GM19328 (cell line): ENCODE measurements at regions not wholly inside any gene's neighbourhood (a gene's known extent, or its start where the extent isn't known, plus 50 kb on each side); places are given as distances from the start of the nearest gene placed in this dataset.
"Not testable (repeated sequence)": the region's sequence is repeated elsewhere in the genome, so short reads cannot be mapped to it uniquely, and the experiment has no call there.

Experiments used
- ATAC-seq: cut with Tn5 transposase; IDR thresholded peaks from one replicate; pipeline ENCODE4 v1.9.1; 2021; ENCODE audit warnings: mild to moderate bottlenecking, moderate library complexity; ENCODE audit not compliant: unreplicated experiment

DNA sequence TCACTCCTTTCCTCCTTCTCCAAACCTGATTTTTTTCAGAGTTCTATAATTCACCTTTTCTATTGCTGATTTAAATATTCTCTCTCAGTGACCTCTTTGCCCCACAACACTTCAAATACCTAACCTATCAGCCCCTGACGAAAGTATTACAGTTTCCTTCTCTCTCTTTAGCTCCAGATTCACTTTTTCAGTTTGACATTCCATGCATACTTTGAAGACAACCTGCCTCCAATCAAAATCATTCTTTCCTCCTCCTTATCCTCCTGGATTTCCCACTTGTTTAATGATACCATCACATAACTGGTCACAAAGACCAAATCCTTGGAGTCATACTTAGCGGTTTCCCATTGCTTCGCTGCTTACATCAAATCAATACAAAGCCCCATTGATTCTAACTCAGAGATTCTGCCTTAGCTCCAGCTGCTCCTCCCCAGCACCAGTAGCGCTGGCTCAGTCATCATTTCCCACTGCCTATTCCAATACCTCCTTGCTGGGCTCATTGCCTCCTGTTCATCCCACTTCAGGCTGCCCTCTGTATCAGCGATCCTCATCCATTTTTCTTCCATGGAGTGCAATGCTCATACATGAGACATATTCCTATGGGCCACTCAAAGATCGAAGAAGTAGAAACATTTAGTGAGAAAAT, 240.1 kb downstream of the ZNF92 start:
- not testable (repeated sequence) for ATAC-seq

DNA sequence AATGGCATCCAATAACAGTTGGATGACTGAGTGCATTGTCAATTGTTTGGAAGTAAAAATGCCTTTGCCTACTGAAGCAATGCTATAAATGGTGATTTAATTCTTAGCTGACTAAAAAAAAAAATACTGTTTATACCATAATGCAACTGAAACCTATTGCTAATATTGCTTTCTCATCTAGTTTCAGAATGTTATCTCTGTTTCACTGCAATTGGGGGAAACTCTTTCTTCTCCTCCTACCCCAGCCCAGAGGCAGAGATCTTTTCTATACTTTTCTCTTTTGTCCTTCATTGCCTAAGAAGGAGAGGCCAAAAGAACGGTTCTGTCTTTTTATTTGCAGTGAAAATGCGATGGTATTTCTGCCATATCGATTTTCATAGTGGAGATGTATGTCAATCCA, 242.5 kb downstream of the ZNF92 start:
- ATAC-seq: not testable (repeated sequence)

DNA sequence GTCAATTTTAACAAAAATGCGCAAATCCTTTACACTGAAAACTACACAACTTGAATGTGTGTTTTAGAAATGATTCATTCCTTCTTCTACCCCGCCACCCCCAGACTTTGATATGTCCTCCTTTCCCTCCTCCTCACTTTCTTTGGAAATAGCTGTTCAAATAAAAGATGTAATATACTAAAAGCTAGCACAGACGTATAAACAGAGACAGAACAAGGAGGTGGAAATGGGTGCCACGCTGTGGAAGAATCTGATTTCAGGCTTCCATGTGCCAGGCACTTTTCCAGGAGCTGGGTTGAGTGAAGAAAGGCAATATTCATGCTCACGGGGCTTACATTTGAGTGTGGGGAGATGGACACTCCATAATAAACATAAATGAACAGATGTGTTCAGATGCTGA, 246.6 kb downstream of the ZNF92 start:
- ATAC-seq: not testable (repeated sequence)

DNA sequence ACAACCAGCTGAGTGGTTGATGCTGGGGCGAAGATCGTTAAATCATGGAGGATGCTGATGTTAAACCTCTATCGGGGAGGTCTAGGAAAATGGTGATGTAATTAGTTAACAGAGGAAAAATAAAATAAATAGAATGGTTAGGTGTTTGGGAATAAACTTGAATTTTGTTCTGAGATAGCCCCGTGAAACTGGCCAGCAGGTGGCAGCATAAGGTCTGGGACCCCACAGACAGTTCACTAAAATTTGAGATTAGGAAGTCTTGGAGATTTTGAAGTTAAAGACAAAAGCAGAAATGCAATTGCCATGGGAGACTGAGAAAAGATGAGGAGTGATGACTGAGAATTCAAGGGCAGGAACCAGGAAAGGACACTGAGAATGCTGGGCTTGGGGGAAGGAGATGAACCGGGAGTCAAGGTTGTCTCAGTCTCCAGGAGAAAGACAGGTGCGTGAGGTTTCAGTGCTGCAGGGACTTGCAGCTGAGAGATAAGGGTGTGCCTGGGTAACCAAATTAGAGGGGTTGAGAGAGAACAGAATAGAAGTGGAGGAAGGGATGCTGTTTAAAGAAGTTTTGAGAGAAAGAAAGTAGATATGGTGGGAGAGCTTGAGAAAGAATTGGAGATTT, 248.0 kb downstream of the ZNF92 start:
- not testable (repeated sequence) for ATAC-seq

DNA sequence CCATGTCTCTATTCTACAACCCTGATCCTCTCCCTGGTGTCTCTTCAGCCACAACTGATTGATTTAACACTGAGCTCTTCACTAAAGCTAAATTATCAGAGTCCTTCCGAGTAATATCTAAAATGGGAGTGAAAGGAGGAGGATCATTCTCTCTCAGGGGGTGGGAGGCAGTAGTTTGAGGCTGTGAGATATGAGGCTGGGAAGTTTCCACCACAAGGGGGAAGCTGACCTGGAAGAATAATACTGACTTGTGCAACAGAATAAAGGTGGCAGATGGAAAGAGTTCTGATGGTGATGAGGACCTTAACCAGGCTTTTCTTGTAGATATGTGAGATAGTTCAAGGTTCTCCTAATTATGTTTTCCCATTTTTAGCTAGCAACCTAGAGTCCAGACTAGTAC, 241.6 kb upstream of the VKORC1L1 start:
- ATAC-seq: not testable (repeated sequence)

DNA sequence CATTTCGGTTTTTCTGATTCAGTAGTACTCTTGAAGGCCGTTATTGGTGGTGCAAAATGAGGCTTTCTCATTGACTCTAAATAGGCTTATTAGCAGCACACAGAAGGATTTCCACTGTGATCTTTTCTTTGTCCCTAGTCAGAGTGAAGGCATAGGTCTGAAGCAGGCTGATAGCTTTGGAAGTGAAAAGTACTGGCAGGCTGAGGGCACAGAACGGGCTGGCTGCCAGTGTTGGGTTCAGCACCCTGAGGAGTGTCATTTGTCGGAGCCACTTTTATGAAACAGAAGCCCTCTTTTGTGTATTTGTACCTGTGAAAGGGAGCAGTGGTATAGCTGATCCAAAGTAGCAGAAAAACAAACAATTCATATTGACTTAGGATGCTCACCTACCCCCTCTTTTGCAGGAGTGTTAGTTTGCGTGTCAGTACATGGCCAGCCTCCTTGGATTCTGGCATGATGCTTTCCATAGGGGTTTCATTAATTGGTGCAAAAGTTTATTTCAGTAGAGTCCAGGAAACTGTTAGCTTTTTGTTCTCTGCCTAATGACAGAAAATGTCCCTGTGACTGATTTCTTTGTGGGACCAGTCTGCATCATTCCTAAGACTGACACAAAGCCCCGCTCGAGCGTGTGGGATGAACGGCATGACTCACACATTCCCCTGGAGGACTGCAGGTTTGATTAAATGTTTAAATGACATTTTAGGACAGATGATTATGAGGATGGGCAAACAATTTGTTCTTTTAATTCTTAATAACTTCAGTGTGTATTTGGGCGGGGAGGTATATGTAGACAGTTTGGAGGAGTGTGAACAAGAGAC, 239.1 kb upstream of the VKORC1L1 start:
- not testable (repeated sequence) for ATAC-seq

DNA sequence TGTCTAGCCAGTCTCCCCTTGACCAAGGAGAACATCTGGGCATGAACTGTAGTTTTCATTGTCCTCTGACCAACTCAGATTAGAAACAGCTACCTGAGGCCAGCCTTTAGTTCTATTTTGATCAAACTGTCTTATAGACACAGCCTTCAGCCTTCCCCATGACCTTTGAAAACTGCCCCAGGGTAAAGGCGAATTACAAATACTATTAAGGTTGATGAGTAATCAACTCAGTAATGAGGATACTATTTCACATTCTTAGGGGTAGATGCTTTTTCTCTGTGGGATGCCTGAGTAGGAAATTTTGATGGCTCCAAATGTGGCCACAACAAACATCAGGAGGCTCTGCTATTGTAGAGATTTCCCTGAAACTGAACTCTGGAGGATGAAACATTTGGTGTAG, 234.0 kb upstream of the VKORC1L1 start:
- ATAC-seq: not testable (repeated sequence)

DNA sequence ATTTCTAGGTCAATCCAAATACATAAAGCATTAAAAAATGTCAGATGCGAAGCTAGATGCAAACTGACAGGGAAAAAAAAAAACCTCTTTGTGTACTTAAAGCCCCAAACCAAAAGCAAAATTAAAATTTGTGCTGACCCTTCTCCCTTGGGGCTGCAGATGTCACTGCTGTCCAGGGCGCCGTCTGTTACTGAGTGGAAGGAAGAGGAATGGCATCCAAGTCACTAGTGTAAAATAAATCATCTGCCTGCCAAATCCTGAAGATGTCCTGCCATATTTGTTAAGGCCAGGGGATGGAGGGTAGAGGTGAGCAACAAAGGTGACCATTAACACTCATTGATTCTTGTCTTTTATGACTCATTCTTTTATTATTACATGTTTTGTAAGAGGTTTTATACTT, 233.2 kb upstream of the VKORC1L1 start:
- ATAC-seq: not testable (repeated sequence)

DNA sequence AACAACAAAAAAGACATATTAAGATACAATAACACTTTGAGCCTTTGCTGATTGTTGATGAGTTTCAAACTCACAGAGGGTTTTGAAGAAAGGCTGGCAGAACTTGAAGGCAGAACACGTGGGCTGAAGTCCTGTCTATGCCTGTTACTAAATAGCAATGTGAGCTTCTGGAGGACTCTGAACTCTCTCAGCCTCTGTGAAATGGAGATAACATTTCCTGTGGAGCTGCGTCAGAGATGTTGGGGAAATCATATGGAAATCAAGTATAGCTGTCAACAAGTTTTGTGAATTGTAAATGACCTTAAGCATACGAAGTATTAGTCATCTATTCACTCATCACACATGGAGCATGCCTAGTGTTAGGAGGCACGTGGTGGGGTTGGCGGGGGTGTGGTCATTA, 229.4 kb upstream of the VKORC1L1 start:
- not testable (repeated sequence) for ATAC-seq

DNA sequence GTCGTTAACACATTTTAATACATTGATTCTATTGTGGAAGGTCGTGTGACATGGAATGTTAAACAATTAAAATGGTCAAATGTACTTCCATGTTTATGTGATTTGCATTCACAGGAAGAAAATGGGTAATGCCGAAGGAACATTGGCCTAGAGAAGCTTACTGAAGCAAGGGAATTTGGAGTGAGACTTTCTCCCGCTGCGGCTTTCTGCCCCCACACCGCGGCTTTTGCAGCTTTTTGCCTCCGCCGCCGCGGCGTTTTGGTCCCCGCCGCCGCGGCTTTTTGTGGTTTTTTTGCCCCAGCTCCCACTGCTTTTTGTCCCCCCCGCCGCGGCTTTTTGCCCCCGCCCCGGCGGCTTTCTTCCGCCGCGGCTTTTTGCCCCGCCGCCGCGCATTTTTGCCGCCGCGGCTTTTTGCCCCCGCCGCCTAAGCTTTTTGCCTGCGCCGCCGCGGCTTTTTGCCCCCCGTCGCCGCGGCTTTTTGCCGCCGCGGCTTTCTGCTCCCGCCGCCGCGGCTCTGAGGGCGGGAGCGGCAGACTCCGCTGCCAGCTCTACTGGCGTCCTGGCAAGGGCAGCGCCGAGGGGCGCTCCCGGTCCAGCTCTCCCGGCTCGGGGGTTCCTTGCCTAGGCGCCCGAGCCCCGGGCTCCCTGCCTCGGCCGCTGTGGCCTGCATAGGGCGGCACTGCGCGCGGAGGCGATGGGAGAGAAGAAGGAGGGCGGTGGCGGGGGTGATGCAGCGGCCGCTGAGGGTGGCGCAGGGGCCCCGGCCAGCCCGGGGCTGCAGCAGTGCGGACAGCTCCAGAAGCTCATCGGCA, 225.5 kb upstream of the VKORC1L1 start:
- ATAC-seq: not testable (repeated sequence)

DNA sequence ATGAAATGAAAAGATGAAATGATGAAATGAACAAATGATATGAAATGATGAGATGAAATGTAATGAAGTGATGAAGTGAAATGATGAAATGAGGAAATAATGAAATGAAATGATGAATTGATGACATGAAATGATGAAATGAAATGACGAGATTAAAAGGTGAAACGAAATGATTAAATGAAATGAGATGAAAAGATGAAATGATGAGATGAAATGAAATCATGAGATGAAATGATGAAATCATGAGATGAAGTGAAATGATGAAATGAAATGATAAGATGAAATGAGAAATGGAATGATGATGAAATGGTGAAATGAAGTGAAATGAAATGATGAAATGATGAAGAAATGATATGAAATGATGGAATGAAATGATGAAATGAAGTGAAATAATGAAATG, 221.7 kb upstream of the VKORC1L1 start:
- ATAC-seq: not testable (repeated sequence)

DNA sequence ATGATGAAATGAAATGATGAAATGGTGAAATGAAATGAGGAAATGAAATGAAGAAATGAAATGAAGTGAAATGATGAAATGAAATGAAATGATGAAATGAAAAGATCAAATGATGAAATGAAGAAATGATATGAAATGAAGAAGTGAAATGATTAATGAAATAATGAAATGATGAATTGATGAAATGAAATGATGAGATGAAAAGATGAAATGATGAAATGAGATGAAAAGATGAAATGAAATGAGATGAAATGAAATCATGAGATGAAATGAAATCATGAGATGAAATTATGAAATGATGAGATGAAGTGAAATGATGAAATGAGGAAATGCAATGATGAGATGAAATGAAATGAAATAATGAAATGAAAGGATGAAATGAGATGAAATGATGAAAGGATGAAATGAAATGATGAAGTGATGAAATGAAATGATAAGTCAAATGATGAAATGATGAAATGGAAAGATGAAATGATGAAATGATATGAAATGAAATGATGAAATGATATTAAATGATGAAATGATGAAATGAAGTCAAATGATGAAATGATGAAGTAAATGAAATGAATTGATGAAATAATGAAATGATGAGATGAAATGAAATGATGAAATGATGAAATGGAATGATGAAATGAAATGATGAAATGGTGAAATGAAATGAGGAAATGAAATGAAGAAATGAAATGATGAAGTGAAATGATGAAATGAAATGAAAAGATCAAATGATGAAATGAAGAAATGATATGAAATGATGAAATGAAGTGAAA, 220.9 kb upstream of the VKORC1L1 start:
- ATAC-seq: not testable (repeated sequence)

DNA sequence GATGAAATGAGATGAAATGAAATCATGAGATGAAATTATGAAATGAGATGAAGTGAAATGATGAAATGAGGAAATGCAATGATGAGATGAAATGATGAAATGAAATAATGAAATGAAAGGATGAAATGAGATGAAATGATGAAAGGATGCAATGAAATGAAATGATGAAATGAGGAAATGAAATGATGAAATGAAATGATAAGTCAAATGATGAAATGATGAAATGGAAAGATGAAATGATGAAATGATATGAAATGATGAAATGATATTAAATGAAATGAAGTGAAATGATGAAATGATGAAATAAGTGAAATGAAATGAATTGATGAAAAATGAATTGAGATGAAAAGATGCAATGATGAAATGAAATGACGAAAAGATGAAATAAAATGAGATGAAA, 220.2 kb upstream of the VKORC1L1 start:
- not testable (repeated sequence) for ATAC-seq

DNA sequence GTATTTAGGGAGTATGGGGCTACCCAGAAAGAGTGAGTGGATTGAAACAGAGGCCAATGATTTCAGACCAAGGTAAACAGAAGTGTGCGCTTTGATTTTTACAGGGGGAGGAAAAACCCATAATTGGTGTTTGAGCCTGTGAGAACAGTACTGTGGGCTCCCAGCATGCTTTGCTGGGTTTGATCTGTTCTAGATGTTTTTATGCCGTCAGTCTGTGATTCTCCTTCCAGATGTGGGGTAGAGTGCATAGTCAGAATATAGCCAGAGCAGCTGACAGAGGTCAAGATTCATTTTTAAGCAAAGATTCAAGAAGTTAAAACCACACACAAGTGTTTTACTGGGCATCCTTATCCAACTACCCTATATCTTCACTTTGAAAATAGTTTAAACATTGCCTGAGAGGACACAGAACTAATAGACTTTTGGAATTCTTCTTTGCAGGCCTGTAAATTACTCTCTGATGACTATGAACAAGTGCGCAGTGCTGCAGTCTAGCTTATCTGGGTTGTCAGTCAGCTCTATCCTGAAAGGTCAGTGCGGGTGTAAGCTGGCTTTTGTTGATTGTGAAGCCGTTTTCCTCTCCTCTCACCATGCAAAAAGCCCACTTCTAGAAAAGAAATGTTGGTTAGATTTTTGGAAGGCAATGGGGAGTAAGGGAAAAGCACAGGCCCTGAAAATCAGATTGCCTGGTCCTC, 216.2 kb upstream of the VKORC1L1 start:
- ATAC-seq: not testable (repeated sequence)

DNA sequence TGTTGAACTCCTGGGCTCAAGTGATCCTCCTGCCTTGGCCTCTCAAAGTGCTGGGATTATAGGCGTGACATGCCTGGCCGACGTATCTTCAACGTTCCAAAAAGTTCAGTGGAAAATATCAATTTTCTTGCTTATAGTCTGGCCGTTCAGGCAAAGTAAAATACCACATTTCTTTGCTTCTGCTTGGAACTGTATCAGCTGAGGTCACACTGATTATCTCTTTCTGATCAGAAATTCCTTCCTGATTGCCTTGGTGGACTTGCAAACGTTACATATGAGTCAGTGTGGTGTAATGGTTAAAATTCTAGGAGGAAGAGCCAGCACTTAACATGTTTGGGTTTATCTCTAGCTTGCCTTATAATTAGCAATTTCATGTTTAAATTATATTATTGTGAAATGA, 189.5 kb upstream of the VKORC1L1 start:
- ATAC-seq: not testable (repeated sequence)

DNA sequence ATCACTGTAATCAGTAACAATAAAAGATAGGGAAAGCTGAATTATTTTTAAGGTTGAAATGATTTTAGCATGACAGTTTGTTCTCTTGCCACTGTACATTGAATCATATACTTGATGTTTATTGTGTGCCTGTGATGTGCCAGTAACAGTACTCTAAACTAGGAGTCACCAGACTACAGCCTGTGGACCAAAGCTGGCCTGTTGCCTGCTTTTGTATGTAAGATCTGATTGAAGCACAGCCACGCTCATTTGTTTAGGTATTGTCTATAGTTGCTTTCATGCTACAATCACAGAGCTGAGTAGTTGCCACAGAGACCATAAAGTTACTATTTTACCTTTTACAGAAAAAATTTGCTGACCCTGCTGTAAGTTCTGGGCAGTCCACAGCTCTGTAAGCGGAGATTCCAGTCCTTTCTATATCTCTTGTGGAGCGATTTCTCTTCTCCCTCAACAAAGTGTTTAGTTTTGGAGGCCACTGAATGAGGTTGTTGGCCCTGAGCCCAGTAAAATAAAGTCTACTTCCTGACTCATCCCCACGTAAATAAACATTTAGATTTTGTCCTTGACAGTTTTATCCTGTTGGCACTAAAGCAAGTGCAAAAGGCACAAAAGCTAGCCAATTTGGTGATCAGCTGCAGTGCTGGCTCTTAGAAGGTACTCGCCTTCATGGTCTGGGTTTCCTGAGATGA, 173.7 kb upstream of the VKORC1L1 start:
- ATAC-seq: not testable (repeated sequence)

DNA sequence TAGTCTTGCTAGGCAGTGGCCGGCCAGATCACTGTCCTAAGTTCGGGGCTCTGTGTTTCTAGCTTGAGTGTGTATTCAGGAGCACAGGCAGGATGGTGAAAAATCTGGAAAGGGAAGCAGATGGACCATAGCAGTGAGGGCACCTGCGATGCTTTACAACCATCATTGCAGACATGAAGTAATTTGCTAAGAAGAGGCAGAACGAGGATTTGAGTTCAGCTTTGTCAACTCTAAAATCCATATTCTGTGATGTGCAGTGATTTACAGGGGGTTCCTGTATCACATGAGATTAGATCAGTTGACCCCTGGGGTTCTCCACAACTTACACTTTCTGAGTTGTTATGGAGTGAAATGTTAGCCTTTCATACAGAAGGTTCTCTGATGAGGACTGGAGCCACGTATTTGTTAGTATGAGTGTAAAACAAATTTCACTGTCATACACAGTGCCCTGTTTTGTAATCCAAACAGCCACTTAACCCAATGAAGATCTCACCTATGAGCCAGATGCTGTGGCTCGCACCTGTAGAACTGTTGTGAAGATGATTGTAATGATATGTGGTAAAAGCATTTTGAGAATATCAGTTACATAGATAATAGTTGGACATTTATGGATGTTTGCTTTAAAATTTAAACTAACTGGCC, 173.0 kb upstream of the VKORC1L1 start:
- not testable (repeated sequence) for ATAC-seq

DNA sequence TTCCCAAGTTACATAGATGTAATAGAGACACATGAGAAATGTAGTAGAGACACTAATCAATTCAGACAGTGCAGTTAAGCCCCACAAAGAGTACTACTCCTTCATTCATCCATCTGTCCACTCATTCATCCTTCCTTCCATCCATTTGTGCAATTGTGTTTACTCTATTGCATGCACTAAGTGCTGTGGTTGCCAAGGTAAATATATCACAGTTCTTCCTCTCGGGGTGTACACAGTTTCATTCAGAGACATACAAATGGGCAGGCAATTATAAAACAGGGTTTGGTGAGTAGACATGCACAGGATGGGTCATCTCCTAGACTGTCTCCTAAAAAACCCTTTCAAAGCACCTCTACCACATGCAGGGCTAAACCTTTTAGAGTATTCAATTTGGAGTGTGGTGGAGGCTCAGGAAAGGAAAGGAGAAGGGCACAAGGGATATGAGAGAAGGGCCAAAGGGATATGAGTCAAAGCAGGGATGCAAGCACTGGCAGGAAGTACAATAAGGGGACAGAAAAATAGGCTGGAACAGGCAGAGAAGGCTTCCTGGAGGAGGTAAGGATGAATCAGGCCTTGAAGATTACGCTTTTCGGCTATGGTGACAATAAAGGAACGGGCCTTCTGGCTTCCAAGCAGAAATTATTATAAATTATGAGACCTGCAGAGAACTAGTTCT, 153.6 kb upstream of the VKORC1L1 start:
- ATAC-seq: not testable (repeated sequence)
